Thoracic aorta (tissue), 2 donors: ENCODE measurements at regions not wholly inside any gene's neighbourhood (a gene's known extent, or its start where the extent isn't known, plus 50 kb on each side); places are given as distances from the start of the nearest gene placed in this dataset.

ENCODE experiments used
- ATAC-seq: fragments of 150-250 bp; one replicate; pipeline ENCODE4 v1.8.0; 2017; ENCODE audit warnings: low read depth; ENCODE audit not compliant: insufficient number of reproducible peaks, low FRiP score
- DNase-seq: peaks from one replicate; pipeline ENCODE4 v3.0.0-alpha.2; 2020; ENCODE audit warnings: low spot score
- H3K27ac ChIP-seq, 2 donors: fragments of 200-600 bp; sonication (generic); 1 replicate in 1 of 2; 2 replicates in 1 of 2; pipeline ENCODE4 v1.5.1; 2016; ENCODE audit warnings: mild to moderate bottlenecking in 2 of 2, moderate library complexity in 2 of 2
- H3K27me3 ChIP-seq: fragments of 200-600 bp; sonication (generic); replicated peaks from 2 replicates; pipeline ENCODE4 v1.6.0; 2016; ENCODE audit warnings: mild to moderate bottlenecking; ENCODE audit not compliant: insufficient read depth
- H3K36me3 ChIP-seq: fragments of 200-600 bp; sonication (generic); one replicate; pipeline ENCODE4 v1.5.1; 2016
- H3K4me1 ChIP-seq, 2 donors: fragments of 200-600 bp; sonication (generic); 1 replicate in 1 of 2; 2 replicates in 1 of 2; pipeline versions ENCODE4 v1.5.1 to v1.6.0; 2016; ENCODE audit warnings: low read depth in 2 of 2, mild to moderate bottlenecking in 1 of 2; ENCODE audit not compliant: control insufficient read depth in 1 of 2
- H3K4me3 ChIP-seq: fragments of 200-600 bp; sonication (generic); 2 replicates; pipeline ENCODE4 v1.5.1; 2016; ENCODE audit warnings: mild to moderate bottlenecking
- H3K9me3 ChIP-seq: fragments of 200-600 bp; sonication (generic); 2 replicates; pipeline ENCODE4 v1.5.1; 2016
- TF ChIP-seq, protein P1 (sequence below): fragments of 200-600 bp; sonication (generic); IDR thresholded peaks from one replicate; pipeline ENCODE4 v1.5.1; 2019; ENCODE audit warnings: antibody characterized with exemption

DNA sequence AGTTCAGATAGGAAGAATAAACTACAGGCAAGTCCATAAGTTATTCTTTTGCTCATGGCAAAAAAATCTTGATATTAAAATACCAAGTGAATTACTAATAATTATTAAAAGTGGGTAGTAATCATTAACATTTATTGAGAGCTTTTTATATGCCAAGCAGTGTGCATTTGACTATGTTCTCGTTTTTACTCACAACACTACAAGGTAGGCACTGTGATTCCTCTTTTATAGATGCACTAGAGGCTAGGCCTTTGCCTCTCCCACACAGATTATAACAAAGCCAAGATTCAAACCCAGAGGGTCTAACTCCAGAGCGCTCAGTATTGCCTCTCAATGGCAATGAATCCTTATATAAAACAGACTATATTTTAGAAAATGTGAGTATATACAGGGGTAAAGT is 254.2 kb downstream of the NAF1 start:
- Histone ChIP-seq H3K4me3 (no peak overlapping the region), H3K4me1 (no peaks in the 10 kb centered on the region), H3K36me3 (no peaks in the 10 kb centered on the region), H3K27me3 (no peaks in the 10 kb centered on the region), H3K27ac (no peak overlapping the region), H3K9me3 (peaks cover 11% of the 10 kb centered on the region)
- no peak for ATAC-seq
- TF ChIP-seq, protein P1, sequence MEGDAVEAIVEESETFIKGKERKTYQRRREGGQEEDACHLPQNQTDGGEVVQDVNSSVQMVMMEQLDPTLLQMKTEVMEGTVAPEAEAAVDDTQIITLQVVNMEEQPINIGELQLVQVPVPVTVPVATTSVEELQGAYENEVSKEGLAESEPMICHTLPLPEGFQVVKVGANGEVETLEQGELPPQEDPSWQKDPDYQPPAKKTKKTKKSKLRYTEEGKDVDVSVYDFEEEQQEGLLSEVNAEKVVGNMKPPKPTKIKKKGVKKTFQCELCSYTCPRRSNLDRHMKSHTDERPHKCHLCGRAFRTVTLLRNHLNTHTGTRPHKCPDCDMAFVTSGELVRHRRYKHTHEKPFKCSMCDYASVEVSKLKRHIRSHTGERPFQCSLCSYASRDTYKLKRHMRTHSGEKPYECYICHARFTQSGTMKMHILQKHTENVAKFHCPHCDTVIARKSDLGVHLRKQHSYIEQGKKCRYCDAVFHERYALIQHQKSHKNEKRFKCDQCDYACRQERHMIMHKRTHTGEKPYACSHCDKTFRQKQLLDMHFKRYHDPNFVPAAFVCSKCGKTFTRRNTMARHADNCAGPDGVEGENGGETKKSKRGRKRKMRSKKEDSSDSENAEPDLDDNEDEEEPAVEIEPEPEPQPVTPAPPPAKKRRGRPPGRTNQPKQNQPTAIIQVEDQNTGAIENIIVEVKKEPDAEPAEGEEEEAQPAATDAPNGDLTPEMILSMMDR, result no peak
- DNase-seq, result no peak

DNA sequence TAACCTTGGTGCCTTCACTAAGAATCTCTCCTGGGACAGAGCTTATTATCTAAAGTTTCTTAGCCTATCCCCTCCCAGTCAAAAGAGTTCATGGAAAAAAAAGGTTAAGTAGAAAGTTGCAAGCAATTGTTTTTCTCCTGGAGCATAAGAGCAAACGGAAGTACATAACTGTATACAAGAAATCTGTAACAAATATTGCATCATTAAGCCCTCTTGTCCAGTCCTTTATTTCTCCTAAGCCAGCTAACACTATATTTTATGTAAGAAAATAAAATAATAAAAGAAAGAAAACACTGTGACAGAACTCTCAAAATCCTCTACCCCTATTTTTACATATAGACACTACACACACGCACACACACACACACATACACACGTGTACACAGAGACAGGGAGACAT is 255.3 kb downstream of the NAF1 start:
- peaks cover 4% of the 10 kb centered on the region for H3K9me3 ChIP-seq
- TF ChIP-seq, protein P1, result no peak
- H3K36me3 ChIP-seq, result no peaks in the 10 kb centered on the region
- no peaks in the 10 kb centered on the region for H3K27me3 ChIP-seq
- DNase-seq (no peak), ATAC-seq (no peak)
- no peak overlapping the region for H3K4me3 ChIP-seq
- H3K4me1 ChIP-seq, result no peaks in the 10 kb centered on the region
- H3K27ac ChIP-seq, result no peak overlapping the region

- TF ChIP-seq, protein P1, result no peak
- Histone ChIP-seq H3K27me3 (no peaks in the 10 kb centered on the region), H3K27ac (no peak overlapping the region), H3K9me3 (peaks cover 7% of the 10 kb centered on the region), H3K36me3 (no peaks in the 10 kb centered on the region), H3K4me1 (no peaks in the 10 kb centered on the region), H3K4me3 (no peak overlapping the region)
- DNase-seq (no peak), ATAC-seq (no peak)
Observed at GRCh38 chr4:162909952-162910351, 256.7 kb downstream of the NAF1 start.

DNA sequence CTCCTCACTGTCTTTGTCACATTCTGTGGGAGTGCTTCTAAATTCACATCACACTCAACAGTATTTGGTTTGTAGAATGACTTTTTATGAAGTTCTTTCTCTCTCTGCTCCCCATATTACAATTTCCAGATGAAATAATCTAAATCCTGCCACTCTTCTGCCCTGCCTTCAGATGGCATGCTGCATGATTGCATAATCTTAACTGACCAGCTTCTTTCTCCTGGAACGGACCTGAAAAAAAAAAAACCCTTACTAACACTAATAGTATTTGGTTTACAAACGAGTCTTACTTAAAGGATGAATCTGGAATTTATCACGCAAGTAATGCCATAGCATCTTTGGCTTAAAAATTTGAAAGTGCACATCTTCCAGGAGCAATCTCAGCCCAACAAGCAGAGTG is 272.3 kb downstream of the NAF1 start:
- DNase-seq, result no peak
- Histone ChIP-seq H3K9me3 (no peaks in the 10 kb centered on the region), H3K27ac (no peak overlapping the region), H3K4me1 (no peaks in the 10 kb centered on the region), H3K4me3 (no peak overlapping the region), H3K36me3 (no peaks in the 10 kb centered on the region), H3K27me3 (no peaks in the 10 kb centered on the region)
- no peak for ATAC-seq
- TF ChIP-seq, protein P1, result no peak

DNA sequence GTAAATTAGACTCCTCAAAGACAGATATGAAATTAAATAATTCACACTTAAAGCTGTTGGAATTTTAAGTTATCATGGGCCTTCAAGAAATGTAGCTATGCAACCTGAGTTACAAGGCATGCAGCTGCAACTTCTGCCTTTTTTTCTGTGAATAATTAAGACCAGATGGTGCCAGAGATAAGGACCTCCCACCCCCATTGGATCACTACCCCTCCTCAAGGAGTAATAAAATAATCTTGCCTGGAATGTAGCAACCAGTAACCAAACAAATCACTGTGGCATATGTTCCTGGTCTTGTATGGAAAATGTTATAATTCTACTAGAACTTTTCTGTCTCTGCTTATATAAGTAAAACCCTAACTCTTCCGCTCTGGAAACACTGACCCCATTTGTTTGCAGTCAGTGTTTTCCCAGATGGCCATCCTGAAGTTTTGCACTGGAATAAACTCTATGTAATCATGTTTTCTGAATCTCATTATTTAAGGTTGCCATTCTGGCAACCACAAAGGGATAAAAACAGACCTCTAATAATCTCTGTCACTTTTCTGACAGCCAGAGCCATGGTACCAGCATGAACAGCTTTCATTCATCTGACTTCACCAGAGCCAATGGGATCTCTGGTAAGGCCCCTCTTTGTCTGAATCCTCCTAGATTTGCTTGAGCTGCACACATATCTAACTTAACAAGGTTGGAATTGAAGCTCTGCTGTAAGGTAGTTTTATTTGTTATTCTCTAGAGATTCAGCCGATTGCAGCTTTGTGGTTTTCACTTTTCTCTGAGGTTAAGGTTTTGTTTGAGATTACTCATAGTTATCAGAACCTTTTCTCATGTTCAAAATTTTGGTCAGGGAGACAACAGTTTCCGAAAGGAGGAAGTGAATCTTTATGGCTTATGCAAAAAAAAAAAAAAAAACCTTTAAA is 274.6 kb downstream of the NAF1 start:
- Histone ChIP-seq H3K27me3 (no peaks in the 10 kb centered on the region), H3K36me3 (no peaks in the 10 kb centered on the region), H3K27ac (no peak overlapping the region), H3K4me3 (no peak overlapping the region), H3K9me3 (no peaks in the 10 kb centered on the region), H3K4me1 (no peaks in the 10 kb centered on the region)
- no peak for DNase-seq
- TF ChIP-seq, protein P1, result no peak
- ATAC-seq, result no peak
